Liver (tissue), 8 donors: ENCODE measurements at regions not wholly inside any gene's neighbourhood (a gene's known extent, or its start where the extent isn't known, plus 50 kb on each side); places are given as distances from the start of the nearest gene placed in this dataset.

Source experiments
- DNase-seq: peaks from one replicate; pipeline ENCODE4 v3.0.0-alpha.2; 2017; ENCODE audit warnings: low spot score
- H3K27ac ChIP-seq, 2 donors: one replicate each; pipeline ENCODE4 v1.7.0; 2013; ENCODE audit warnings: inconsistent platforms in 2 of 2, low read length in 2 of 2, control low read depth in 1 of 2, low read depth in 1 of 2, mild to moderate bottlenecking in 1 of 2
- H3K27me3 ChIP-seq, 4 donors: one replicate each; pipeline versions ENCODE4 v1.6.1 to v1.7.0; 2013; ENCODE audit warnings: low read length in 3 of 4, inconsistent platforms in 1 of 4, mild to moderate bottlenecking in 1 of 4, moderate library complexity in 1 of 4; ENCODE audit not compliant: control insufficient read depth in 4 of 4, insufficient read depth in 4 of 4
- H3K36me3 ChIP-seq, 4 donors: one replicate each; pipeline versions ENCODE4 v1.6.1 to v1.7.0; 2013; ENCODE audit warnings: low read length in 3 of 4, mild to moderate bottlenecking in 3 of 4, low read depth in 1 of 4, moderate library complexity in 1 of 4; ENCODE audit not compliant: control insufficient read depth in 4 of 4, insufficient read depth in 3 of 4
- H3K4me1 ChIP-seq, 4 donors: one replicate each; pipeline versions ENCODE4 v1.6.1 to v1.7.0; 2013; ENCODE audit warnings: low read length in 3 of 4, mild to moderate bottlenecking in 3 of 4, moderate library complexity in 1 of 4; ENCODE audit not compliant: control insufficient read depth in 4 of 4, insufficient read depth in 4 of 4
- H3K4me3 ChIP-seq, 3 donors: one replicate each; pipeline versions ENCODE4 v1.6.1 to v1.7.0; 2013; ENCODE audit warnings: low read length in 3 of 3, control low read depth in 1 of 3, low read depth in 1 of 3, mild to moderate bottlenecking in 1 of 3
- H3K9ac ChIP-seq, 2 donors: one replicate each; pipeline ENCODE4 v1.7.0; 2013; ENCODE audit warnings: low read length in 2 of 2, mild to moderate bottlenecking in 2 of 2, moderate library complexity in 2 of 2, control low read depth in 1 of 2, low read depth in 1 of 2
- H3K9me3 ChIP-seq, 4 donors: one replicate each; pipeline versions ENCODE4 v1.6.1 to v1.7.0; 2013; ENCODE audit warnings: low read length in 3 of 4; ENCODE audit not compliant: control insufficient read depth in 4 of 4
- ATF3 ChIP-seq: IDR thresholded peaks from 2 replicates; pipeline ENCODE4 v1.6.1; 2016; ENCODE audit warnings: antibody characterized with exemption
- CTCF ChIP-seq: fragments of 150-350 bp; IDR thresholded peaks from 2 replicates; pipeline ENCODE4 v1.5.1; 2017; ENCODE audit warnings: improper control_type of control experiment, low read depth, low read length; ENCODE audit not compliant: missing input control
- EGR1 ChIP-seq, 2 donors: IDR thresholded peaks; 2 replicates each; pipeline ENCODE4 v1.6.1; 2016 to 2018; ENCODE audit warnings: antibody characterized with exemption in 2 of 2, low read depth in 2 of 2
- FOXA1 ChIP-seq: IDR thresholded peaks from 2 replicates; pipeline ENCODE4 v1.6.1; 2016; ENCODE audit warnings: antibody characterized with exemption
- FOXA2 ChIP-seq: IDR thresholded peaks from 2 replicates; pipeline ENCODE4 v1.6.1; 2016; ENCODE audit warnings: antibody characterized with exemption
- HNF4A ChIP-seq, 2 donors: conservative IDR thresholded peaks; 2 replicates each; pipeline ENCODE4 v1.6.1; 2016; ENCODE audit warnings: antibody characterized with exemption in 2 of 2, mild to moderate bottlenecking in 2 of 2
- MAX ChIP-seq: IDR thresholded peaks from 2 replicates; pipeline ENCODE4 v1.6.1; 2016; ENCODE audit warnings: antibody characterized with exemption
- NR2F2 ChIP-seq: IDR thresholded peaks from 2 replicates; pipeline ENCODE4 v1.6.1; 2016; ENCODE audit warnings: antibody characterized with exemption
- RAD21 ChIP-seq, 2 donors: IDR thresholded peaks; 2 replicates each; pipeline ENCODE4 v1.6.1; 2016; ENCODE audit warnings: antibody characterized with exemption in 2 of 2, mild to moderate bottlenecking in 2 of 2
- REST ChIP-seq: IDR thresholded peaks from 2 replicates; pipeline ENCODE4 v1.6.1; 2016; ENCODE audit warnings: antibody characterized with exemption, mild to moderate bottlenecking
- RXRA ChIP-seq, 2 donors: IDR thresholded peaks; 2 replicates each; pipeline ENCODE4 v1.6.1; 2017 to 2018; ENCODE audit warnings: antibody characterized with exemption in 2 of 2, mild to moderate bottlenecking in 1 of 2
- SP1 ChIP-seq: IDR thresholded peaks from 2 replicates; pipeline ENCODE4 v1.6.1; 2018; ENCODE audit warnings: antibody characterized with exemption, mild to moderate bottlenecking
- TAF1 ChIP-seq: conservative IDR thresholded peaks from 2 replicates; pipeline ENCODE4 v1.6.1; 2016; ENCODE audit warnings: antibody characterized with exemption, mild to moderate bottlenecking
- YY1 ChIP-seq: IDR thresholded peaks from 2 replicates; pipeline ENCODE4 v1.6.1; 2016; ENCODE audit warnings: antibody characterized with exemption, mild to moderate bottlenecking
- ZBTB33 ChIP-seq: IDR thresholded peaks from 2 replicates; pipeline ENCODE4 v1.6.1; 2016; ENCODE audit warnings: antibody characterized with exemption
- WGBS: extraction: QIAGEN DNeasy Blood & Tissue Kit; methylation state at CpG from one replicate; pipeline ENCODE4 v1.1.7; 2013; 5-methylcytosine and 5-hydroxymethylcytosine counted together
- donor health status: healthy.
- donor health status: healthy.
- donor health status: healthy.
- donor health status: healthy.
- donor health status: healthy.

- no peaks in the 10 kb centered on the region for H3K9me3 ChIP-seq
- TF ChIP-seq ZBTB33 (no peak), TAF1 (no peak), RXRA (IDR thresholded peaks at IDR 0.05) (no peak), ATF3 (no peak), REST (no peak), HNF4A (conservative IDR thresholded peaks at IDR 0.05) (no peak), FOXA2 (no peak), YY1 (no peak), CTCF (no peak)
- H3K4me3 ChIP-seq: no peak overlapping the region
- H3K27me3 ChIP-seq: no peaks in the 10 kb centered on the region
- no peaks in the 10 kb centered on the region for H3K4me1 ChIP-seq
- no peaks in the 10 kb centered on the region for H3K36me3 ChIP-seq
- no peak for DNase-seq
- 83% methylated on average over 4 of the region's 4 CpGs for WGBS
- no peak overlapping the region for H3K9ac ChIP-seq
- H3K27ac ChIP-seq: no peak overlapping the region
Measured at GRCh38 chr10:62502995-62503613, 128.9 kb downstream of the ZNF365 start.

- Histone ChIP-seq H3K4me3 (no peak overlapping the region), H3K9me3 (no peaks in the 10 kb centered on the region), H3K27me3 (no peaks in the 10 kb centered on the region), H3K9ac (no peak overlapping the region), H3K27ac (no peak overlapping the region), H3K36me3 (no peaks in the 10 kb centered on the region), H3K4me1 (no peaks in the 10 kb centered on the region)
- WGBS: 85% methylated on average over 2 of the region's 2 CpGs
- TF ChIP-seq EGR1 (IDR thresholded peaks at IDR 0.05; ENCODE audit: low read depth in 2 of 2) (no peak), RXRA (IDR thresholded peaks at IDR 0.05) (no peak), RAD21 (IDR thresholded peaks at IDR 0.05) (no peak), MAX (no peak), ZBTB33 (no peak), SP1 (no peak), NR2F2 (no peak), ATF3 (no peak), FOXA2 (no peak), TAF1 (no peak), FOXA1 (no peak)
- no peak for DNase-seq
Measured at GRCh38 chr10:62503872-62504271, 129.7 kb downstream of the ZNF365 start.
